ENCODE measurements at regions not wholly inside any gene's neighbourhood (a gene's known extent, or its start where the extent isn't known, plus 50 kb on each side); places are given as distances from the start of the nearest gene placed in this dataset.
"Not testable (repeated sequence)": the region's sequence is repeated elsewhere in the genome, so short reads cannot be mapped to it uniquely, and the experiment has no call there.

DNA sequence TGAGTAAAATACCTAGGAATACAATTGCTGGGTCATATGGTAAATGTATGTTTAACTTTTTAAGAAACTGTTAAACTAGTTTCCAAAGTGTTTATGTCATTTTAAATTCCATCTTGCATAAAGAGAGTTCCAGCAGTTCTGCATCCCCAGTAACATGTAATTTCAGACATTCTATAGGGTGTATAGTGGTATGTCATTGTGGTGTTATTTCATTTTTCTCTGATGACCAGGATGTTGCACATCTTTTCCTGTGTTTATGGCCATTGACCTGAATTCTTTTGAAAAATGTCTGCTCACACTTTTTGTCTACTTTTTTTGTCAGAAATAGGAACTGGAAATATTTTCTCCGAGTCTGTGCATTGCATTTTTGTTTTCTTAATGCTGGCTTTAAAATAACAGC, 128.9 kb downstream of the TMEM200A start:
- Mint-ChIP-seq H3K4me3 (no peak overlapping the region), H3K27ac (no peak overlapping the region), H3K27me3 (no peaks in the 10 kb centered on the region), H3K36me3 (ENCODE audit: low read depth) (no peaks in the 10 kb centered on the region), H3K4me1 (ENCODE audit: low read depth) (peaks cover 1% of the 10 kb centered on the region), H3K9me3 (peaks cover 5% of the 10 kb centered on the region)
- DNase-seq: no peak

DNA sequence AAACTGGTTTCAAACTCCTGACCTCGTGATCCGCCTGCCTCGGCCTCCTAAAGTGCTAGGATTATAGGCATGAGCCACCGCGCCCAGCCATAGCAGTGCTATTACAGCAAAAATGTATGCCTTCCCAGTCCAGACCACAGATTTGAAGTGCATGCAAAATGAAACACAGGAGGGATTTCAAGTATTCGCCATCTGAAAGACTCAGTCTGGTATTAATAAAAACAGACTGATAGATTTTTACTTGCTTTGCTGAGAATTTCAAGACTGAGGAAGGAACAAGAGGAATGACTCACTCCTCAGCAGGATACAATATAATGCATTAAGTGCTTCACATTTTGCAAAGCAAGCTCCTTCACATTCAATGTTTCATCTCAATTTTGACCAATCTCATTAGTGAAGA, 134.9 kb downstream of the TMEM200A start:
- Mint-ChIP-seq H3K36me3 (ENCODE audit: low read depth) (no peaks in the 10 kb centered on the region), H3K4me3 (no peak overlapping the region), H3K27me3 (no peaks in the 10 kb centered on the region), H3K9me3 (no peaks in the 10 kb centered on the region), H3K4me1 (ENCODE audit: low read depth) (peaks cover 12% of the 10 kb centered on the region), H3K27ac (no peak overlapping the region)
- no peak for DNase-seq

DNA sequence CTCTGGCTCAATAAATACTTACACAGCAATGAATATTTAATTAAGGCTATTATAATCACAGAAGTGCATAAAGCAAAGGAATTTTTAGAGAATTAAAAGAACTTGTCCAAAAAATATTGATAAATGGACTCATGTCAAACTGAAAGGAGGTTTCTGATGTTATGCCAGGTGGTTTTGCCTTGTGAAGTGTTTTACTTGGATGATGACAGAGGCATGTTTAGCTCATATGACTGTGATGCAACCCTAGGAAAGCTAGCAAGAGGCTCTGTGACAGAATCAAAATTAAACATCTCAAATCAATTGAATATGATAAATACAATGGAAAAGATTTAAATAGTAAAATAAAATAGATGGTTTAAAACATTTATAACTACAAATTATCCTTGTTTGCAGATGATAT, 137.3 kb downstream of the TMEM200A start:
- H3K9me3 Mint-ChIP-seq: no peaks in the 10 kb centered on the region
- no peak overlapping the region for H3K4me3 Mint-ChIP-seq
- no peaks in the 10 kb centered on the region for H3K36me3 Mint-ChIP-seq (ENCODE audit: low read depth)
- no peaks in the 10 kb centered on the region for H3K27me3 Mint-ChIP-seq
- no peak overlapping the region for H3K27ac Mint-ChIP-seq
- DNase-seq: no peak
- H3K4me1 Mint-ChIP-seq (ENCODE audit: low read depth): peaks cover 22% of the 10 kb centered on the region

DNA sequence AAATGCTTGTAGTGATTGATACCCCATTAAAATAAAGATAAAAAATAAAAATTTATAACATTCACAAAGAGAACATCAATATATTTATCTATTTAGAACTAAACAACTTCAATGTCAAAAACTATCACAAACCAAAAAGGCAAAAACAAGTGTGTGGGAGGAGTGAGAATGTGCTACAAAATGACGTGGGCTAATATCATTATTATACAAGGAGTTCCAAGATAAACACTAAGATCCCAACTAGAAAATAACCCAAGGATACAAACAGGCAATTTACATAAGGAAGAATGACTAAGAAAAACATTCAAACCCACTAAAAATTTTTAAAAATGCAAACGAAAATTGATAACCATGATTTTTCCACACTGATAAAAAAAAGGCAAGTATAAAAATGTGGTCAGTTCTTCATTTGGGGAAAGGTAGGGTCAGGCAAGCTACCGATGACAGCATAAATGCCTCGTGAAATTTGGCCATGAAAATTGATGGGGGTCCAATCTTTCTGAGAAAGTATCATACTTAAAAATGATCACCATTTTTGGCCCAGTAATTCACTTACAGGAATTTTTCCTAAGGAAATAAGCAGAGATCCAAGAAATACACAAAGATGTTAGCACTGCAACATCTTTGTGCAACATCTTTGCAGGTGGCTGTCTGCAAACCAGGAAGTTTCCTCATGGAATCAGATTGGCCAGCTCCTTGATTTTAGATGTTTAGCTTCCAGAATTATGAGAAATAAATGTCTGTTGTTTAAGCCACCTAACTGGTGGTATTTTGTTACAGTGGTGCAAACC, 140.2 kb downstream of the TMEM200A start:
- Mint-ChIP-seq H3K4me3 (no peak overlapping the region), H3K4me1 (ENCODE audit: low read depth) (peaks cover 32% of the 10 kb centered on the region), H3K27ac (no peak overlapping the region), H3K27me3 (no peaks in the 10 kb centered on the region), H3K36me3 (ENCODE audit: low read depth) (no peaks in the 10 kb centered on the region), H3K9me3 (peaks cover 4% of the 10 kb centered on the region)
- DNase-seq: no peak

DNA sequence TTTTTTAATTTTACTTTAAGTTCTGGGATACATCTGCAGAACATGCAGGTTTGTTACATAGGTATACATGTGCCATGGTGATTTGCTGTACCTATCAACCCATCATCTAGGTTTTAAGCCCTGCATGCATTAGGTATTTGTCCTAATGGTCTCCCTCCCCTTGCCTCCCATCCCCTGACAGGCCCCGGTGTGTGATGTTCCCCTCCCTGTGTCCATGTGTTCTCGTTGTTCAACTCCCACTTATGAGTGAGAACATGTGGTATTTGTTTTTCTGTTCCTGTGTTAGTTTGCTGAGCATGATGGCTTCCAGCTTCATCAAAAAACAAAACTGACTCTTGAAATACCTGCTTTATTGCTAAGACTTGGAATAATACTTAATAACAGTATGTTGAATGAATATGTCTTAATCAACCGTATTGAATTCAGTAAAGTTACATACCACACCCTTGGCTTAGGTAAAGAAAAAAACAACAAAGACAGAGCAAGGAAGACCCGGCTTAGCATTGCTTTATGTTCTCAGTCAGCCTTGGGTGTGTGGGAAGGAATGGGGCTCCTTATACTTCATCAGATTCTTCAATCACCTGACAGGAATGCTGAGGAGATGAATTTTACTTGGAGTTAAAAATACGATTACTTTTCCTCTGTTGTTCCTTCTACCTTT, 141.3 kb downstream of the TMEM200A start:
- not testable (repeated sequence) for H3K27me3 Mint-ChIP-seq; H3K4me3 Mint-ChIP-seq; DNase-seq; H3K36me3 Mint-ChIP-seq (ENCODE audit: low read depth); H3K27ac Mint-ChIP-seq; H3K9me3 Mint-ChIP-seq
- H3K4me1 Mint-ChIP-seq (ENCODE audit: low read depth): peaks cover 30% of the 10 kb centered on the region

DNA sequence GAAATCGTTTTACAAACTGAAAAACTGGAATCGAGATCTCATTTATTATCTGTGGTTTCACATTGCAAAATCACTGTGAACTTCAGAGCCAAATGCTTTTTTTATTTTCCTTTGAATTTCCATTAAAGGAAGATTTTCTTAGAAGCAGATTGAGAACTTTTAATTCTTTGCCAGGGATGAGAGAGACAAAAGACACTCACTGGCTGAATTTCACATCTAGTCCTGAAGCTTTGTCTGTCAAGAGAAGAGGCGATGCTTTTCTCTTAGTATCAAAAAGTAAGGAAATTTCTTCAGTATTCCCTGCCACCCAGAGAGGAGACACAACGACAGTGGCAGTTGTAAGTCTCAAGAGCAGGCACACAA, 141.8 kb downstream of the TMEM200A start:
- Mint-ChIP-seq H3K27me3 (no peaks in the 10 kb centered on the region), H3K4me1 (ENCODE audit: low read depth) (peaks cover 32% of the 10 kb centered on the region), H3K36me3 (ENCODE audit: low read depth) (no peaks in the 10 kb centered on the region), H3K4me3 (no peak overlapping the region), H3K27ac (no peak overlapping the region), H3K9me3 (peaks cover 4% of the 10 kb centered on the region)
- no peak for DNase-seq

DNA sequence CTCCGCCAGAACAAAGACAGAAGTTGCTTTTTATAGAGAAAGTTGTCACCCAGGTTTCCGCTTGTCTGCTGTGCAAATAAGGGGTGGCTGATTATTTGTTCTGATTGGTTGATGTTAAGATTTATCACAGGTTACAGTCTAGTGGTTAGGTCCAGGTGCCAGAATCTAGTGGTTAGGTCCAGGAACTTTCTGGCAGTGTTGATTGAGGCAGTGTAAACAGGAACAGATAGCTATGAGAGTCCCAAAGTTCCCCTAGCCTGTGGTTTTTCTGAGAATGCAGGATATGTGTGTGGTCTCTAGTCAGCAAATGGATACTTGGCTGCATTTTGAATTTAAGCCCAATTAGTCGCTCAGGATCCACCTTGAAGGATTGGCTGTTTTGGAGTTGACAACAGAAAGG, 148.0 kb downstream of the TMEM200A start:
- Mint-ChIP-seq H3K9me3 (peaks cover 16% of the 10 kb centered on the region), H3K27me3 (no peaks in the 10 kb centered on the region), H3K27ac (peak overlapping the region; percentile 88), H3K4me1 (ENCODE audit: low read depth) (peaks cover 70% of the 10 kb centered on the region), H3K4me3 (peak overlapping the region; percentile 6), H3K36me3 (ENCODE audit: low read depth) (peaks cover 21% of the 10 kb centered on the region)
- no peak for DNase-seq

DNA sequence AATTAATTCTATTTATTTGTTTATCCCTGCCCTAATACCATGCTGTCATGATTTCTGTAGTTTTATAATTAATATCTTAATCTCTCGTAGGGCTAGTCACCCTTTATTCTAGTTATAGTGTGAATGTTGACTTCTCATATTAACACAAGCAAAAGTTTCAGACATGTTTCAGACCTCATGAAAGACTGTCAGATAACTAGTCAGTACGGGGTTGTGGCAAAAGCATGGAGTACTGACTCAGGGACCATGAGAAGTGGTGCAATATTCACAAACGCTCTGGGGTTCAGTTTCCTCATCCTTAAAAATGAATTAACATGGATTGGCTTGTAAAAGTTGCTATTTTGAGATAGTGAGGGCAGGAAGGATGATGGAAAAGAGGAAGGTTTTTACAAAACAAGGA, 148.9 kb downstream of the TMEM200A start:
- Mint-ChIP-seq H3K27ac (peak overlapping the region; percentile 36), H3K4me1 (ENCODE audit: low read depth) (peaks cover 70% of the 10 kb centered on the region), H3K9me3 (peaks cover 16% of the 10 kb centered on the region), H3K36me3 (ENCODE audit: low read depth) (peaks cover 21% of the 10 kb centered on the region), H3K4me3 (no peak overlapping the region), H3K27me3 (no peaks in the 10 kb centered on the region)
- DNase-seq: no peak

DNA sequence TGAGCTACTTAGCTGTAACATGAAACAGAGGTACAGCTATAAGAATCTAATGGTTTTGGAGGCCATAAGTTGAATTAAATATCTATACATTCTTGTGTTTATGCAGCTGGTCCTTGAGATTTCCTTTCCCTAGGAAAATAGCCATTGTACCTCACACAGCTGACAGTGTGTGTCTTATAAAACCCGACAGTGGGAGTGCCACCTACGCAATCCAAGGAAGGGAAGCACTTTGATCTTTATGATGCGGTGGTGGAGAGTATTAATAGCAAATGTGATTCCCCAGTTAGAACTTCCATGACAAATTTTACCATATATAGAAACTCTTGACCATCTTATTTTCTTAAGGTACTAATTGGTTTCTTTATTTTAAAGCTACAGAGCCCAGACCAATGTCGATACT, 149.5 kb downstream of the TMEM200A start:
- Mint-ChIP-seq H3K4me1 (ENCODE audit: low read depth) (peaks cover 69% of the 10 kb centered on the region), H3K4me3 (no peak overlapping the region), H3K36me3 (ENCODE audit: low read depth) (peaks cover 21% of the 10 kb centered on the region), H3K9me3 (peaks cover 16% of the 10 kb centered on the region), H3K27ac (peak overlapping the region; percentile 53), H3K27me3 (no peaks in the 10 kb centered on the region)
- DNase-seq: no peak

DNA sequence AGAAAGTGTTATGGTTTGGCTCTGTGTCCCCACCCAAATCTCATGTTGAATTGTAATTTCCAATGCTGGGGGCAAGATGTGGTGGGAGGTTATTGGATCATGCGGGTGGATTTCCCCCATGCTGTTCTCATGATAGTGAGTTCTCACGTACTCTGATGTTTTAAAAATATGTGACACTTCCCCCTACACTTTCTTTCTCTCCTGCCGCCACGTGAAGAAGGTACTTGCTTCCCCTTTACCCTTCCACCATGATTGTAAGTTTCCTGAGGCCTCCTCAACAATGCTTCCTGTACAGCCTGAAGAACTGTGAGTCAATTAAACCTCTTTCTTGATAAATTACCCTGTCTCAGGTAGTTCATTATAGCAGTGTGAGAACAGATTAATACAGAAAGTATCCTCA, 150.8 kb downstream of the TMEM200A start:
- H3K36me3 Mint-ChIP-seq (ENCODE audit: low read depth): peaks cover 21% of the 10 kb centered on the region
- DNase-seq: no peak
- no peak overlapping the region for H3K4me3 Mint-ChIP-seq
- H3K9me3 Mint-ChIP-seq: peaks cover 18% of the 10 kb centered on the region
- peaks cover 66% of the 10 kb centered on the region for H3K4me1 Mint-ChIP-seq (ENCODE audit: low read depth)
- H3K27me3 Mint-ChIP-seq: no peaks in the 10 kb centered on the region
- peak overlapping the region; percentile 90 for H3K27ac Mint-ChIP-seq

DNA sequence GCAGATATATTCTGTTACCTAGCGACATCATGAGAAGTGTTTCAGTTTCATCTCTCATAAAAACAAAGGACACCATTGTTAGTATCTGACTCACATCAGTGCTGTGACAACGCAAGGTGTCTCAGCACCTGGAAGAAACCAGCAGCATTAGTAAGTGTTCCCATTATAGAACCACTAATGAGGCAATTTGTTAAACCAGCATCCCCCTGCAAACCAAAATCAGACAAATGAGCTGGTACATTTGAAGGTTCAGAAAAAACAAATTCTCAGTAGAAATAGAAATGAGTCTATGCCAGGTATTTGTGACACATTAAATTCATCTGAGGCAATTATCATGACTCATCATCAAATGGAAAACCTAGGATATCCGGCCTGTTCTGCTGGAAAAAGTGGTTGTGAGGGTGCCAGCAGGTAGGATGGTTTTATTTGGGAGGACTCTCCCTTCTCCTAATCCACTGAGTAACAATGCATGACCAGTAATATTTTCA, 151.7 kb downstream of the TMEM200A start:
- Mint-ChIP-seq H3K4me1 (ENCODE audit: low read depth) (peaks cover 59% of the 10 kb centered on the region), H3K4me3 (peak overlapping the region; percentile 18), H3K27me3 (no peaks in the 10 kb centered on the region), H3K9me3 (peaks cover 18% of the 10 kb centered on the region), H3K27ac (peak overlapping the region; percentile 90), H3K36me3 (ENCODE audit: low read depth) (peaks cover 21% of the 10 kb centered on the region)
- DNase-seq: no peak

DNA sequence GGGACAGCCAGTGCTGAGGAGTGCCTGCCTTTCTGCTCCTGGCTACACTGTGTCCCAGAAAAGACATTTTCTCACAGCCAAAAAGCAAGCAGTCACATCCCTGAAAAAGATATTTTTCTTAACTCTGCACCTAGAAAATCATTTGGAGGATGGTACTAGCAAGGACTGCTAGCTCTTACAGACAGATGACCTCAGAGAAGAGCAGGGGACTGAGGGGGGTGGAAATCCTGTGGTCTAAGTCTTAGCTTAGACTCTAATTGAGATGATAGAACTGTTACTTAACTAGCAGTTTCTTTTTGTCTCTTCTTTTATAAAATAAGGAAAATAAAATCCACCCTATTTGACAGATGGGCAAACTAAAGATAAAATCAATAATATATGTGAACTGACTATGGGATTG, 152.8 kb downstream of the TMEM200A start:
- no peak overlapping the region for H3K4me3 Mint-ChIP-seq
- no peaks in the 10 kb centered on the region for H3K27me3 Mint-ChIP-seq
- H3K36me3 Mint-ChIP-seq (ENCODE audit: low read depth): peaks cover 21% of the 10 kb centered on the region
- DNase-seq: no peak
- H3K9me3 Mint-ChIP-seq: peaks cover 20% of the 10 kb centered on the region
- H3K4me1 Mint-ChIP-seq (ENCODE audit: low read depth): peaks cover 54% of the 10 kb centered on the region
- H3K27ac Mint-ChIP-seq: peak overlapping the region; percentile 90

DNA sequence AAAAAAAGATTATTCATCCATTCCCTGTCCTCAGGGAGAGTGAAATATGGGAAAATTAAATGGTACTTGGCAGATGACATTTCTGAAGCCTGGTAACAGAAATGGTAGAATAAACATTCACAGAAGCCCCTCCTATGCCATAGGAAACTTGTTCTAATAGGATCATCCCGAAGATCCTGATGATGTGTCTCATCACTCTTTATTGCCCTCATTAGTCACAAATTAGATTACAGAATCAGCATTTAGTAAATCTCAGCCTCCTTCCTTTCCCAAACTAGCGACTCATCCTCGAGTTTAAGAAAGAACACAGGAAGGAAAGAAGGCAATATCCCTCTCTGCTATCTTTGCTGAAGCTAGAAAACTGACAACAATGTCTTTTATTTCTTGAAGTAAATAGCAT, 154.4 kb downstream of the TMEM200A start:
- Mint-ChIP-seq H3K4me3 (no peak overlapping the region), H3K27ac (no peak overlapping the region), H3K36me3 (ENCODE audit: low read depth) (peaks cover 15% of the 10 kb centered on the region), H3K27me3 (no peaks in the 10 kb centered on the region), H3K9me3 (peaks cover 17% of the 10 kb centered on the region), H3K4me1 (ENCODE audit: low read depth) (peaks cover 55% of the 10 kb centered on the region)
- DNase-seq: no peak

DNA sequence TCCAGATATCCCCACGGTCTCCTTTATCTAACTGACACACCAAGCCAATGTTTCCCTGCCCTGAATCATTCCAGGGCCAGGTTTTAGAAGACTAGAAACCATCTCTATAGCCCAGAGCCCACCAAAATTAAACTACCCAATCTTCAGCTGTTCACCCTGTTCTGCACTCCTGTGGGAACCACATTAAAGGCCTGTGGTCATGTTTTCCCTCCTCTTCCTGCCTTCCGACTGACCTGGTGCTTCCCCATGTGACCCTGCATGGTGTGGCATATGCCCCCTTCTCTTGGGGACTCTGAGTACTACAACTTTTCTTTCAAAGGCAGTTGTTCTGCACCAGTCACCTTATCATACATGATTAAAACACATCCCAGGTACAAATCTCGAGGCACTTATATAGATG, 155.0 kb downstream of the TMEM200A start:
- H3K4me1 Mint-ChIP-seq (ENCODE audit: low read depth): peaks cover 57% of the 10 kb centered on the region
- no peak overlapping the region for H3K4me3 Mint-ChIP-seq
- H3K36me3 Mint-ChIP-seq (ENCODE audit: low read depth): peaks cover 10% of the 10 kb centered on the region
- no peaks in the 10 kb centered on the region for H3K27me3 Mint-ChIP-seq
- peaks cover 17% of the 10 kb centered on the region for H3K9me3 Mint-ChIP-seq
- no peak overlapping the region for H3K27ac Mint-ChIP-seq
- no peak for DNase-seq

DNA sequence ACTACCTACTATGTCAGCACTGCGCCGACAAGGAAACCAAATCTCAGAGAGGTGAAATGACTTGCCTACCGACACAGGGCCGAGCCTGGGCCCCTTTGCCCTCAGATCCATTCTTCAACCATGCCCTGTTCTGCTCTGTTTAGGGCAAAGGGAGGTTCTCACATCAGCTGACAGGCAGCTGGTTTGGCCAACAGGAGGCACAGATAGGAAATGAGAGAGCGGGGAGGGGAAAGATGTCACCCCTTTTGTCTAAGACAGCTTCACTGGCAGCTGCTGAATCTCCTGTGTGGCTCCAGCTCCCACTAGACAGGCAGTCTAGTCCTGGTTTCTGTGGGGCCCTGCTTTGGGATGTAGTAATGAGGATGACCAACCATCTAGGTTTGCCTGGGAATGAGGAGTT, 158.7 kb downstream of the TMEM200A start:
- Mint-ChIP-seq H3K4me1 (ENCODE audit: low read depth) (peaks cover 42% of the 10 kb centered on the region), H3K27me3 (no peaks in the 10 kb centered on the region), H3K27ac (peak overlapping the region; percentile 76), H3K4me3 (no peak overlapping the region), H3K9me3 (peaks cover 17% of the 10 kb centered on the region), H3K36me3 (ENCODE audit: low read depth) (no peaks in the 10 kb centered on the region)
- no peak for DNase-seq

All from activated T-cell treated with anti-CD3 and anti-CD28 coated beads, Interleukin-2, amount 50 U/mL, for 24 hours (primary cell).